RKO (cell line): ENCODE measurements at regions not wholly inside any gene's neighbourhood (a gene's known extent, or its start where the extent isn't known, plus 50 kb on each side); places are given as distances from the start of the nearest gene placed in this dataset.
"Not testable (repeated sequence)": the region's sequence is repeated elsewhere in the genome, so short reads cannot be mapped to it uniquely, and the experiment has no call there.

ENCODE experiments used
- DNase-seq: peaks from one replicate; pipeline ENCODE4 v3.0.0-alpha.2; 2016; ENCODE audit warnings: low spot score

- no peak for DNase-seq
Observed at GRCh38 chr2:204144492-204144891, 207.9 kb downstream of the ICOS start.

DNA sequence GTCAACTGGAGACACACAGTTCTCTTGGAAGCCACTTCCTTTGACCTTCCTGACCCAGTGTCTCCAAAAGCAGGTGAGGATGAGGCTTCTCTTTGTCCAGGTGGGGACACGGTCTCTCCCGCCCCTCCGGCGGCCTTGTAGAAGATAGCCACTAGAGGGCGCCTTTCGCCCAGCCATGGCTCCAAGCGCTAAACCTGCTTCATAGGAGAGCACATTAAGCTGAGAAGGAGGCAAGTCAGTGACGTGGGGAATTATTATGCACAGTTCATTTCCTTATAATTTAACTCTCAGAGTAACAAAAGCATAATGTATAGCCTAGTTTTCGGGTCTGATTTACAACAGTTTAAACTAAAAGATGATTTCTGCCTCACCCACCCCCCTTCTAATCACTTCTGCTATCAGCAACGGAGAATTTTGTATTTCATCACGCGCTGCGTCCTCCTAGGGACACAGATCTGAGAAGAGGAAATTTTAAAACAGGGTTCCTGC is 208.7 kb downstream of the ICOS start:
- peak; percentile 70 for DNase-seq

DNA sequence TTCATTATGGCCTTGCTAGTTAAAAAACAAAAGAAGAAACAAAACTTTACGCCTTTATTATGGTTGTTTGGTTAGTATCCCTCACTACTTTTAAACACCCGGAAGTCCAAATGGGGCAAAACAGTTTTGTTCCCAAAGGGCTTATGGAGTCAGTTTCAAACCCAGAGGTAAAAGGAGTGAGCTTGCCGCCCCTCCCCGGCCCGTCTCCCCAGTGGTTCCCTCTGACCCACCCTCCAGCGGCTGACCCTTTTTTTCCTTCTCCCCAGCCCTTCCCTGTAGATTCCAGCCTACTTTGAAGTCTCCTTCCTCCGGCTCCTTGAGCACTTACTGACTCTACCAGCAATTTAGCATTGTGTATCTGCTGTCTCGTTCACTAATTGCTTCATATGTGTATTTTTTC is 209.2 kb downstream of the ICOS start:
- no peak for DNase-seq

DNA sequence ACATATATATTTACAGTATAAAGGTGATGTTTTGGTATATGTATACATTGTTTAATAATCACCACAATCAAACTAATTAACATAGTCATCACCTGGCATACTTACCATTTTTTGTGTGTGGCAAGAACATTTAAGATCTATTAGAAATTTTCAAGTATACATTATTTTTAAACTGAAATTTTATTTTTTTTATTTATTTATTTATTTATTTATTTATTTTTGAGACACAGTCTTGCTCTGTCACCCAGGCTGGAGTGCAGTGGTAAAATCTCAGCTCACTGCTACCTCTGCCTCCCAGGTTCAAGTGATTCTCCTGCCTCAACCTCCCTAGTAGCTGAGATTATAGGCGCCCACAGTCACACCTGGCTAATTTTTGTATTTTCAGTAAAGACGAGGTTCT is 210.5 kb downstream of the ICOS start:
- not testable (repeated sequence) for DNase-seq

DNA sequence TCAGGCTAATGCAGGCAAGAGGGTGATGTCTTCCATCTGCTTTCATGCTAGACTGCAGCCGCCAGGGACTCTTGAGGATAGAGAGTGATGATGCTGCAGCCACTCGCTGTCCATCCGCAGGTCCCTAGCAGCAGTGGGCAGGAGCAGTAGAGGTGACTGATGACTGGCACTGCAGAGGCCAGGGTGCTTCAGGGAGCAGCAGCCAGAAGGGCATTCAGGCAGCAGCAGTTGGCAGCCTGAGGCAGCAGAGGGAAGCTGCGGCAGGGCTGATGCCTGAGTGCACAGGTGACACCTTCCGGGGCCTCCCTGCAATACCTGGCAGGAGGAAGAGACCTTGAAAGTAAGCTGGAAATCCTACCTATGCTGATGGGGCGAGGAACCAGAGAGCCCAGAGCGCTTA is 214.2 kb downstream of the ICOS start:
- DNase-seq, result no peak

GRCh38 chr2:204152616-204153015 is 216.1 kb downstream of the ICOS start:
- DNase-seq, result no peak

DNA sequence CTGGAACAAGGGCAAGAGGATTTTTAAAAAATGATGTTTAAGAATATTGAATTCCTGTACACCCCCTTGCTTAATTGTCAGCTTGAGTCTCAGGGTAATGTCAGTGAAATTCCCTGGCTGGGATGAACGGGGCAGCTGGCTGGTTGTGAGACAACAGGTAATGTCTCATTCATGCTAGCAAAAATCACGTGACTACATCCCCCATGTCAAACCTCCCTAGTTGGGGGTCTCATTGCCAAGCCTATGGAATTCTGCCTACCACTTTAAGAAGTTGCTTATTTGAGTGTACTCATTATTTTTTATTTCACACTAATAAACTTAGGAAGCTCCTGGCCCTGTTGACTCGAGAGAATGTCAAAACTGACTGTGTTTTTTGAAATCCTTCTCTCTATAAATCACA is 218.3 kb downstream of the ICOS start:
- DNase-seq, result no peak

- DNase-seq, result no peak
Observed at GRCh38 chr2:204156456-204156855, 219.9 kb downstream of the ICOS start.

DNA sequence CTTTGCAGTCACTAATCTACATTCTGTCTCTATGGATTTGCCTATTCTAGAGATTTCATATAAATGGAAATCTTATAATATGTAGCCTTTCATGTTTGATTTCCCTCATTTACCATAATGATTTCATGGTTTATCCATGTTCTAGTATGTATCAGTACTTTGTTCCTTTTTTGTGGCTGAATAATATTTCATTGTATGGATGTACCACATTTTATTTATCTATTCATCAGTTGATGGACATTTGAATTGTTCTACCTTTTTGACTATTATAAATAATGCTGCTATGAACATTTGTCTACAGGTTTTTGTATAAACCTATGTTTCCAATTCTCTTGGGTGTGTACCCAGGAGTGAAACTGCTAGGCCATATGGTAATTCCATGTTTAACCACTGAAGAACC is 221.1 kb downstream of the ICOS start:
- DNase-seq, result no peak

DNA sequence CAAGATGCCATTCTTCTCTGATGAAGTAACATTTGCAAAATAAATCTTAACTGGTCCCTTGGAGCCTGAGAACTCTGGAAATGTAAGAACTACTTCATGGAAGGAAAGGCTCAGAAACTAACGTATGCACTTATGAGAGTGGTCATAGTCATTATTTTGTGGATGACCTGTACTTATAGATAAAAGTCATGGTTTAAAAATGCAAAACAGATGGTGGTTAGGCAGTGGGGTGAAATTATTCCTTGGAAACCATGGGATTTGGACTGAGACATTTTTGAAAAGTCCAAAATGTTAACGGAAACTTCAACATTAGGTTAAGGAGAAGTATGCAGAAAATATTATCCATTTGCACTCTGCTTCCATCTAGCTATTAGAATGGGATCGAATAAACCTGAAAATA is 223.0 kb downstream of the ICOS start:
- DNase-seq, result no peak

DNA sequence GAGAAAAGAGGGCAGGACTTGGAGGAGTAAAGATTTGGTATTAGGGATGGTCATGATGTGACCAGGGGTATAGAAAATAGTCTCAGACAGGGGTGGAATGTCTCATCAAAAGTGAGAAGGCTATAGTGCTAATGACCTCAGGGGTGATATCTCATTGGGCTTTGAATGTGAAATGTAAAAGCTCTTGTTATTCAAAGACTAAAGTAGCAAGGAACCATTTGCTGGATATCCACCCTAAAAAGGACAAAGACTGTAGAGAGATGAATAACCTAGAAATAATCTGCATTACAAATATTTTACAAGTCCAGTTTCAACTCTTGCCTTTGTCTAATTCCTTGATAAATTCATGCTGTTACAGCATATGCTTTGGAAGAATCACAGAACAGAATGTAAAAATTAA is 224.4 kb downstream of the ICOS start:
- DNase-seq, result no peak

GRCh38 chr2:204161886-204162285 is 225.3 kb downstream of the ICOS start:
- no peak for DNase-seq

GRCh38 chr2:204166961-204167360 is 230.4 kb downstream of the ICOS start:
- DNase-seq, result no peak

- DNase-seq, result not testable (repeated sequence)
Observed at GRCh38 chr2:204167670-204168069, 231.1 kb downstream of the ICOS start.

DNA sequence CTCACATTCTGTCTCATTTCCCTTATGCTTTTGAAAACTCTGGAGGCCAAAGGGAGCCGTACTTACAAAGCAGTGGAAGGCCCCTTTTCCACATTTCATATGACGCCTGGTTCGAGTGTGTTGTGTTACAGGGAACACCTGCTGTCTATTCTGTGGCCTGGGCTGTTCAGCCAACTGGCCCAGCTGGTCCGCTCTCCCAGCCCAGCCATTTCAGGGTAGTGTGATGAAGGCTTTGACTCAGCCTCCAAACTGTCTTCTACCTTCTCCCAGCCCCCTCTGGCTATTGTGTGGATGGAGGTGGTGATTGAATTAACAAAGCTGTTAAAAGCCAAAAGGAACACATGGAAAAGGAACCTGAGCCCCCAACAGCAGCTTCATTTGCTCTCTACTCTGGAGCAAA is 233.8 kb downstream of the ICOS start:
- DNase-seq, result no peak

DNA sequence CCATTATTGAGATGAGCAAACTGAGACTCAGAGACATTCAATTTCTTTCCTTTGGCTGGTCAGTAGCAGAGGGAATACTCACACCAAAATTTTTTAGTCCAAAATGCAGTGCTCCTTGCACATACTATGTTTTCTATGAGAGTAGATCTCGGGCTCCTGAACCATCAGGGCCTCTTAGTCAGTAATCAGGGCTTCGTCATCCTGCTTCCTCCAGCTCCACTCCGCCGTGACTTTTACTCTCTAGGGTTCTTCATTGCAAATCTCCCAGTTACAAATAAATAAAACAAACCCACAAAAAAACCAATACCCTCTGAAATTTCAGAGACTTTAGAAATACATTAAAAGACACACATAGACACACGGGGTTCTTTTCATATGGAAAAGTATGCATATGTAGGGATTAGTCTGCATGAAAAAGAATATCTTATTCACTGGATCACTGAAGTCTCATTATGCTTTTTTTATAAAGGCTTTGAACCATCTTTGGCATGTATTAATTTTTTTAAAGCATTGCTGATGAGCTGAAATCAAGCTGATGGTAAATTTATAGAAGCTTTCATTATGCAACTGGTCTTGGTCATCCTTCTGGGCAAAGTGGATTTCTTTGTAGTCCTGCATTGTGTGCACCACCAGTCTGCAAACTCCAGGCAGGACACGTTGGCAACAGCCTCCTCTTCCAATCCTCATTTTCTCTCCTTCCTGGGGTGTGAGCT is 235.0 kb downstream of the ICOS start:
- no peak for DNase-seq

DNA sequence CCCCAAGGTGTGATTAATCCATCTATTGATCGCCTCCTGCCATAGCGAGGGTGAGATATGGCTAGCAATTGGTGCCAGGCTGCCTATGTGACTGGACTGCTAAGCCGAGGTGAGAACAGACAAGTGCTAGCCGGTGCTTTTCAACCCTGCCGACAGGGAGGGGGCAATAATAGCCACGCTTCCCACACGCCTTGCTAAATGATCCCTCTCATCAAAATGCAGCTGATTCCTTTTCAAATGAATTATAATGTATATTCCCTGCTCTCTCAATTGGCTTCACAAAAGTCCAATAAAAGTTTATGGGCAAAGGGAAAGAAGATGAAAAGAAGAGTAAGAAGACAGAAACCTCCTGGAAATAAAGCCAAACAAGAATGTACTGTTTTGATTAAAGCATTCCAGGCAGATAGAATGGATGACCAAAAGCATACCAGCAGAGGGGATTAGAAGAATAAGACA is 235.6 kb downstream of the ICOS start:
- DNase-seq, result no peak

GRCh38 chr2:204174034-204174433 is 237.5 kb downstream of the ICOS start:
- DNase-seq, result no peak

DNA sequence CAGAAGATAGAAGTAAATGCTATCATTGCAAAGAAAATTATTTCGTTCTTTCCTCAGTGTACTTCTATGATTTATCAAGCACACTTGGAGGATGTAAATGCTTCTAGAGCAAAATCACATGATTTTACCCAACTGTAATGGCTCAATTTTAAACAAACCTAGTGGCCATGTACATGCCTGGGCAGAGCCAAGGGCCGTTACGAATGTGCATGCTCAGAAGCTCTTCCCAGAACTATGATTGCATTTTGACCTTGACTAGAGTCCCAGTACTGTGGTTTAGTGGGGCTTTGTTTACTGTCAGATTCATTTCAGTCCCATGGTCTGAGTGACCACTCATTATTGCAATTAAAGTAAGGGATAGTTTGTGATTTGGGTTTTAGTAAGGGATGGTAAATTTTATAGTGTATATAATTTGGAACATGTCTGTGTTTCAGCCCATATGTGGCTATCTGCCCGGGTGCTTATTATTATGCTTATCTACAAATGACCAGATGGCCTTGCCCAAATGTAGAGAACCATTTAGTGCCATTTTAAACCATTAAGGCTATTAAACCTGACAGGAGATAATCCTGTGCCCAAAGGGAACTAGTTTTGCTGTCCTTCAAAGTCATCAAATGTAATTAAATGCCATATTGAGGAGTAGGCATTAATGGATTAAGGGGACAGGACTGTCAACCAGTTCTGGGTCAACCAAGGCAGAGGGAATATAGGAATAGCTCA is 239.1 kb downstream of the ICOS start:
- DNase-seq, result no peak

DNA sequence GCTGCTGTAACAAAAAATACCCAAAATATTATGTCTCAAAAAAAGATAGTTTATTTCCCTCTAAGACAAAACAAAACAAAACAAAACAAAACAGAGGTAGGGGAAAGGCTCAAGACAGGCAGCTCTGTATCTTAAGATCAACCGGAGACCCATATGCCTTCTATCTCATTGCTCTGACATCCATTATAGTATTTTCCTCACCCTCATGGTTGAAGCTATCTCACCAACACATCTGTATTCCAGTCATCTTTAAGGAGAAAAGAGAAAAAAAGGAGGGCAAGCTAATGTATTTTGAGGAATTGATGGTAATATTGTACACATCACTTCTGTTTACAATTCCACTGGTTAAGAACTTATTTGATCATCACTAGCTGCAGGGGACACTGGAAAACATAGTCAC is 239.7 kb downstream of the ICOS start:
- no peak for DNase-seq

- DNase-seq, result no peak
Observed at GRCh38 chr2:204177251-204177976, 240.9 kb downstream of the ICOS start.

DNA sequence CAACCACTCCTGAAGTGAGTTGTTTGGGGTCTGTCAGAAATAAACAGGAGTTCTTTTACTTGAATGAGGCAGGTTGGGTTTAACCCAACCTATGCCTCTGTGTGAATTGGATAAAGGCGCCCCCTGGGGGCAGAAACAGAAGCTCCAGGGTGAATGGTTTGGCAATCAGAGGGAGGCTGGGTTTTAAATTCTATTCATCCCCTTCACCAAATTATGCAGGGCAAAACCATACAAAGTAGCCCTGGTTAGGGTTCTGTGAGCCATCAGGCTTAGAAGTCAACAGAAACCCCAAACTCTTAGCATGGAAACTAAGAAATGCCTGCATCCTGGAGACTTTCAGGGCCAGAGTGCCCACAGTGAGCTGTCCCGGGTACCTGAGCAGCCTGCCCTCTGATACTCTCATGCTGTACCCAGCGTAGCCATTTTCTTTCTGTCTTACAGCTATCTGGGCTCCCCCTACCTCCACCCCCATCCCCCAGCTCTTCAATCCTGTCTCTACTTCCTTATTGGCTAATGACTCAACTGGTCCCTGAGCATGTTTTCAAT is 241.5 kb downstream of the ICOS start:
- peak; percentile 18 for DNase-seq

DNA sequence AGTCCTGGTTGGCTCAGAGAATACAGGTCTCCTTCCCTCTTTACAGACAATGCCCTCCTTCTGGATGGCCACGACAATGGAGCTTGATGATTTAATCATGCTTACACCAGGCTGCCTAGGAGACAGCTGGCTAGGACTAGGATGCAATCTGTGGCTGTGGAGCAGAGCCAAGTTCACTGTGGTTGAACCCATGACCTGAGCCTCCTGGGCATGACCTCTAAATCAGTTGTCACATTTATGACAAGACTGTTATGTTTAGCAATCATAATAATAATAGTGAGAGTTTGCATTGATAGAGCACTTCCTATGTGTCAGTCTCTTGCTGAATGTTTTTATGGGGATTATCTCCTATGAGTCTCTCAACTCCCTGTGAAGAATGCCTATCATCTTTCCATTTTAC is 244.1 kb downstream of the ICOS start:
- DNase-seq, result no peak
